ENCODE measurements at regions not wholly inside any gene's neighbourhood (a gene's known extent, or its start where the extent isn't known, plus 50 kb on each side); places are given as distances from the start of the nearest gene placed in this dataset.

- DNase-seq = no peak
Measured at GRCh38 chrX:46447384-46447783, 97.8 kb downstream of the ZNF674 start.

DNA sequence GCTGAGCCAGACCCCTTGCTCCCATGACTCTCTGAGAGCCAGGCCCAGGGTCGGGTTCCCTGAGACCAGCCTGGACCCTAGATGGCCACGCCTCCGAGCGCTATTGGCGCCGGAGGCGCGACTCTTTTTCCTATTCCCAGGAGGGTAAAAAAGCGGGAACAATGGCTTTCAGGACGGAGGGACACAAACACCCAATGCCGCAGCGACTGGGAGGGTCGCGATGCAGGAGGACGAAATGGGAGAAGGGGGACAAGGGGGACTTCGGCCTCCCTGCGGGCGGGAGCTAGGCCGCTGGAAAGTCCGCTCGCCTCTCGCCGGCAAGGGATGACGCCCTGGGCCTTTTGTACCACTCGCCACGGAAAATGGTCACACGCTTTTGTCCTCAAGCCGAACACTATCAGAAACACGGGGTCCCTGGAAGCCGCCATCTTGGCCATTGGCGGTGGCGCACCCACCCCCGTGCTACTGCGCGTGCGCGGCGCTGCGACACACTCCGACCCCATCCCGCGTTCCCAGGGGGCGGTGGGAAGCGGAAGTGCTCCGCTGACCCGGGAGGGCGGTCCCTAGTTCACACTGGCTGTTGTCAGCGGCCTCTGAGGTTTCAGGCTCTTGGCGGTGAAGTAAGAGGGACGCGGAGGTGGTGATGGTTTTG is 98.4 kb downstream of the ZNF674 start:
- DNase-seq = peak; percentile 13

DNA sequence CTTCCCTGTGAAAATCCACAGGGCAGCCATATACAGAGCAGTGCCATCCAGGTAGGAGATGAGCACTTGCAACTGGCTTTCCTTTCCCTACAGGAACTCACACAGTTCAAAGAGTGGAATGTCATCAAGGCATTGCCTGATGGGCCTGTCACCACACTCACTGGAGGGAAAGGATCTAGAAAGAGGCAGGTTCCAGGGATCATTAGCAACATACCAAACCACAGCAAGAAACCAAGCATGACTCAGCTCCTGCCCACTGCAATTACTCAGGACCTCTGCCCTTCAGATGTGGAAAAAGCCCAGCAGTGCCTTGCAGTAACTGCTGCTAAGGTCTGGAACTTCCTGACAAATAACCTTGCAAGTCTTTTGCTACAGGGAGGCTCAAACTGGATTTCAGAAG is 101.2 kb downstream of the ZNF674 start:
- DNase-seq = no peak

GRCh38 chrX:46436744-46437143 is 108.5 kb downstream of the ZNF674 start:
- no peak for DNase-seq

- DNase-seq = no peak
Measured at GRCh38 chrX:46433892-46434291, 111.3 kb downstream of the ZNF674 start.

DNA sequence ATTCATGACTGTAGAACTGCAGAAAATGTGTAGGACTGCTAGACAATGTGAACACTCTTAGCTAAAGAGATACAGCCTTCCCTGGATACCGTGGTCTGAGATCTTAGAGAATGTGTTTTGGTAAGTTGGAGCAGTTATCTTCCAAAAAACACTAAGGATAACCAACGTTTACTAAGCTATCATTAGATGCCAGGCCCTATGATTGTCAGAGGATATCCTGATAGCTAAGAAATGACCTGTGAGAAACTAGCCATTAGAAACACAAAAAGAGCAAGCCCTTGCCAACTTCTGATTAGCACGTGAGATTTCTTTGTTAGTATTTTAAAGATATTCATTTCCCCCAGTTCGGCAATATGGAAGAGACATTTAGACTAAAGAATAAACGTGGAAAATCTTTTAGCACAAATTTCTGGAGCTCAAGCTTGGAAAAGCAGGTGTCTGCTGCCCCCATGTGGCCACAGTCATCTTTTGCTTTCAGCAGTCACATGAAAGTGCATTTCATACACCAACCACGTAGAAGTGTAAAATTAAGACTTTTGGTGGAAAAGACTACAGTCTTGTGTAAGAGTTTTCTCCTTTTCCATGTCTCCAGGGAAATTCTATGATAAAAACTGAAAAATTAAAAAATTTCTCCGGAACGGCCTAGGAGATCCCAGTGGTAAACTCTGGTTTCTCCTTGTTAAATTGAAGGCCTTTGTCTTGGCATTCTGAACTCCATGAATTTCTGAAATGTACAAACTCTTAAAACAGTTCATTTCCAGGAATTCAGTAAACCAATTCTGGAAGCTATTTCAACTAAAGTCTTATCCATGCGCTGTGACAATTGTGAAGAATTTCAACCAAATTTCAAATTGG is 136.4 kb downstream of the ZNF674 start:
- DNase-seq = no peak

GRCh38 chrX:46407753-46408130 is 137.5 kb downstream of the ZNF674 start:
- no peak for DNase-seq

DNA sequence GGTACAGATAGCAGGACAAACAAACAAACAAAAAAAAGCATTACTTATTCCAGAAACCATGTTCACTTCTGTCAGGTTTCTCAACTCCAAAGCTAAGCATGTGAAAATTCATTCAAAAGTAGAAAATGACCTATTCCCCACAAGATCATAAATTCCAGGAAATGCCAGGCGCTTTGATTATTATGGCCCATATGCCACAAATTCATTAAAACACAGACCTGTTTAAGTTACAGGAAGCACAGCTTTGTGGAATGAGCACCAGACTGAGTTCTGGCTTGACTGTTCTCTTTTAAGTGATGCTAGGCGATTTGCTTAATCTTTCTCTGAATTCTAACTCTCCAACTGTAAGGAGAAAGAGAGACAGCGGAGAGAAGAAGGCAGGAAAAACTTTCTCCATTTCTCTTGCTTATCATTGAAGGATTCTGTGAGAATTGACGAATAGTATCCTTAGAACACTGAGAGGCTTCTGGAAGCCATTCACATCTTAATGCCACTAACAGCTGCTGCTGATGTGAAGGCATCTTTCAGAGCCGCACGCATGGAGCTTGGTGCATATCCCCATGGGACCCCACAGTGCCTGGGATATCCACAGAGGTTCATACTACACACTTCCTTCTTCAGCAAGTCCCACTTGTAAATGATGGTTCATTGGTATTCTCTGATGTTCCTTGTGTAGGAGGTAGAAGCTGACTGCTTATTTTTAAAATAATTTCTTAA is 138.0 kb downstream of the ZNF674 start:
- DNase-seq = no peak

DNA sequence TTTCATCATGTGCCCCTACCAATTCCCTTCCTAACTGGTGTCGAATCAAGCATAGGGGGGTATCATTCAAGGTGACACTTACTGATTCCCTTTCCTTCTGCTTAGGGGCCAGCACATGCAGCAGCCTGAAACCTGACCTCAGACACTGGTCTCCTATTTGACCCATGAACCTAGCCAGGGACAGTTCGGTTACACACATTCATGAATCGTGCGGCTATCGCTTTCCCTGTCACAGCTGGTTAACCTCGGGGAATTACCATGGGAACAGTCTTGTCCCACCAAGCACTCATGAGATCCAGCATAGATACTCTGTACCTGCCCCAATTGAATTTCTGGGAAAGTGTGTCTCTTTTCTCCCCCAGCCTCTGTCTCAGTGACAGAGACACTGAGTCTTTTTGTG is 140.4 kb downstream of the ZNF674 start:
- DNase-seq = no peak

DNA sequence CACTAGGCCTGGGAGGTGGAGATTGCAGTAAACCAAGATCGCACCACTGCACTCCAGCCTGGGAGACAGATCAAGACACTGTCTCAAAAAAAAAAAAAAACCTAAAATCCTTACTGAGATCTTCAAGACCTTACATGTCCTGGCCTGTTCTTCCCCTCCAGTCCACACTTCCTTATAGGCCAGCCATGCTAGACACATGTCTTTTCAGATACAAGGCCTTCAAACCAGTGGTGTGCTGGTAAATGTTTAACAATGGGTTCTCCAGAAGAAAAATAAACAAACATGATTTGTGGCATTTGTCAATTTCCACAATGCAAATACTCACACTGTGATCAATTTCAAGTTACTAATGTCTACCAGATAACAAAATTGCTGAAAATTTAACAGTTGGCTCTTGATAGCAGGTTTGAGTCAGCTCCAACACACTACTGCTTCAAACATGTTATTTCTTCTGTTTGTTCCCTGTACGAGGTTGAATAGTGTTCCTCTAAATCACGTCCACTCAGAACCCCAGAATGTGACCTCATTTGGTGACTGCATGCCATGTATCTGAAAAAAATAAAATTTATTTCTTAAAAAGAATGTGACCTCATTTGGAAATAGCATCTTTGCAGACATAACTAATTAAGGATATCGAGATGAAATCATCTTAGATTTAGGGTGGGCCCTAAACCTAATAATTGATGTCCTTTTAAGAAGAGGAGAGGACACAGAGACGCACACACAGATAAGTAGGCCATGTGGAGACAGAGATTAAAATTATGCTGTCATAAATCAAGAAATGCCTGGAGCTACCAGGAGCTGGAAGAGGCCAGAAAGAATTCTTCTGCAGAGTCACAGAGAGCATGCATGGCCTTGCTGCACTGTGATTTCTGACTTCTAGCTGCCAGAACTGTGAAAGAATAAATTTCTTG is 144.4 kb downstream of the ZNF674 start:
- no peak for DNase-seq

- no peak for DNase-seq
Measured at GRCh38 chrX:46398874-46399273, 146.3 kb downstream of the ZNF674 start.

- DNase-seq = no peak
Measured at GRCh38 chrX:46398126-46398525, 147.1 kb downstream of the ZNF674 start.

DNA sequence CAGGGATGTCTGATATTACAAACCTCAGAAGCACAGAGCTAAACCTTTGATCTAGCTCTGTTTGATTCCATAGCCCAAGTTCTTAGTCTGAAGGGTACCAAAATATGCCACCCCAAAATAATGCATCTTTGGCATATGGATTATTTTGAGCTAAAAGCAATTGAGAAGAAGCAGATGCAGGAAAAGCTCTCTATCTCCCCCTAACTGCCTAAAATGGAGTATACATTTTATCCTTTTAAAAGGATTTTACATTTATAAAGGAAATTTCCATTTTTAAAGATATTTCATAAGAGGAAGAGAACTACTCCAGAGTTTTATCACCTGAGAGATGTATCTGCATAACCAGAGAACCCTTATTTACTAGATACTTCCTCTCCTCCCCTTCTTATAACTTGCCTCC is 158.7 kb downstream of the ZNF674 start:
- DNase-seq = no peak

DNA sequence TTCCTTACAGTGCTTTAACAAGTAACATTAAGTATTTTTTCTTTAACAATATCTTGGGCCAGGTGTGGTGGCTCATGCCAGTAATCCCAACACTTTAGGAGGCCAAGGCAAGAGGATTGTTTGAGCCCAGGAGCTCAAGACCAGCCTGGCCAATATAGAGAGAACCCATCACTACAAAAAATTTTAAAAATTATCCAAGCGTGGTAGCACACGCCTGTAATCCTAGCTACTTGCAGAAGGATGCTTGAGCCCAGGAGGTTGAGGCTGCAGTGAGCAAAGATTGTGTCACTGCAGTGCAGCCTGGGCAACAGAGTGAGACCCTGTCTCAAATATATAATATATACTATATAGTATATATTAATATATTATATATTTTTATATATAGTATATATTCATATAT is 162.2 kb downstream of the ZNF674 start:
- no peak for DNase-seq

DNA sequence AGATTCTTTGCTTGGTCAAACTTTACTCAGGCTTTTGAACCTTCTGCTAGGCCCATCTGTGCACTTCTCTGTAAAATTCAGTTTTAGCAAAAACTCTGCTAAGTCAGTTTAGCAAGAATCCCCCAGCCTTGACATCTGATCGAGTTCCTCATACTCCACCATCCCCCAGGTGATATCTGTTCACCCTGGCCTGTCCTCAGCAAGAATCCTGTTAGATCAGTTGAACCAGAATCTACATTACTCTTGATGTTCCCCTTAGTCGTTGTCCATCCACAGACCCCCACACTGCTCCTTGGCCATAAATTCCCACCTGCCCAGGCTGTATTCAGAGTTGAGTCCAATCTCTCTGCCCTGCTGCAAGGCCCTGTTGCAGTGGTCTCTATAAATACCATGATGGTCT is 162.6 kb downstream of the ZNF674 start:
- no peak for DNase-seq

DNA sequence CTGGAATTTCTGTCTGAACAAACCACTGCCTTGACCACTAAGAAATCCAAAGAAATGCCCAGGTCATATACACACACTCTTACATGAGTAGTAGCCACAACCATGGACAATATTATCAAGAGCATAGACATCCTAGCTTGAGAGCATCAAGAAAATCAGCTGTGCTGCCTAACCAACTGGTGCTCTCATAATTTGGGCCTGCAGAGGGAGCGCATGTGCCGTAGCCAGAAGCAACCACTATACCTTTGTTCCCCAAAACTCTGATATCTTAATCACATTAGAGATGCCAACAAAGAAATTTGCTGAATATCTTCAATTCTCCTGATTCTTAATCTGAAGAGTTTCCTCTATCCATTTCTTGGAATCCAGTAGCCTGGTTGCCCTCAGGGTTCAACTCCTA is 163.6 kb downstream of the ZNF674 start:
- no peak for DNase-seq

DNA sequence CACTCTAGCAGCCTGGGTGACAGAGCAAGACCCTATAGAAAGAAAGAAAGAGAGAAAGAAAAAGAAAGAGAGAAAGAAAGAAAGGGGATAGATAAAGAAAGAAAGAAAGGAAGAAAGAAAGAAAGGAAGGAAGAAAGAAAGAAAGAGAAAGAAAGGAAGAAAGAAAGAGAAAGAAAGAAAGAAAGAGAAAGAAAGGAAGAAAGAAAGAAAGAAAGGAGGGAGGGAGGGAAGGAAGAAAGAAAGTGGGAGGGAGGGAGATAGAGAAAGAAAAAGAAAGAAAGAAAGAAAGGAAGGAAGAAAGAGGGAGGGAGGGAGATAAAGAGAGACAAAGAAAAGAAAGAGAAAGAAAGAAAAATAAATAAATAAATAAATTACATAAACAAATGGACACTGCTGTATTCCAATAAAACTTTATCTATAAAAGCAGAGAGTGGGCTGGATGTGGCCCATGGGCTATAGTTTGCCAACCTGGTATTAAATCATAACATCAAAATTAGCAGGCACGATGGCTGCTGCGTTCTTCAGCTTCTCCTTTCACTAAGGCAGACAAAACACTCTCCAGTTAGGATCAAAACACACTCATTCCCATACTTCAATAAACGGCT is 165.0 kb downstream of the ZNF674 start:
- no peak for DNase-seq

DNA sequence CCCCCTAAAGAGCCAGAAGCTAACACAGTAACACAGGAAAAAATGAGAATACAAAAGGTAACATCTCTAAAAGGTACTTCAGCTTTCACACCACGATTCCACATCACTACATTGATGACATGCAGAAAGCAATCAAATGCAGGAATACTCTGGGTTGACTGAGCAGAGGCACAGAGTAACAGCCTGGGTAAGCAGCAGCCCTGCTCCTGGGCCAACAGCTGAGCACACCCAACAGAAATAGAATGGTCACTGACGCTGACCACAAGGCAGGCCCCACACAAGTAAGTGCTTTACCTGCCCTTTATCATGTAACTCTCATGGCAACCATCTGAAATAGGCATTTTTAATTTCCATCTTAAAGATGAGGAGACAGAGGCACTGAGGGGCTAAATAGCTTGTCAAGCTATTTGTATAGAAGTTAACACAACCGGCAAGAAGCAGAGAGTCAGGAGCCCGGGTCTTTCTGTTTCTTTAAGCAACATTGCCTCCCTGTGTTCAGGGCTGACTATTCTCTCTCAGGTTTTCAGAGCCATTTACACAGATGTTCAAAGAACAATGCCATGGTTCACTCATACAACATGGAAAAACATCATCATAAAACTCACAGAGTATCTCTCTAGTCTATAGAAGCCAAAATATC is 168.9 kb downstream of the ZNF674 start:
- DNase-seq = no peak

DNA sequence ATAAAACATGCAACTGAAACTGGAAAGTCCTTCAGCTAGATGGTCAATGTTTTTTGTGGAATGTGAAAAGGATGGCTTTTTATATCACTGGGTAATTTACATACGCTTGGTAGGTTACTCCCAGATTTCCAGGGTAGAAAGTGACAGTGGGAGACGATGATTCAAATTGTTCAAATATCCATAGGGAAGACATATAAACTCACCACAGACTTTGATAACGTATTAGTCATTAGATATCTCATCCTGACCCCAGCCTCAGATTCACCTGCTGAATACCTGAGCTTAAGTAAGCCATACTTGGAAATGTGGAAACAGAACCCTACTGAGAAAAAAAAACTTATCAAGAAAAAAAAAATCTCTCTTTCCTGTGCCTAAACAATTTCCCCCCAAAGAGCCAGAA is 169.4 kb downstream of the ZNF674 start:
- no peak for DNase-seq

DNA sequence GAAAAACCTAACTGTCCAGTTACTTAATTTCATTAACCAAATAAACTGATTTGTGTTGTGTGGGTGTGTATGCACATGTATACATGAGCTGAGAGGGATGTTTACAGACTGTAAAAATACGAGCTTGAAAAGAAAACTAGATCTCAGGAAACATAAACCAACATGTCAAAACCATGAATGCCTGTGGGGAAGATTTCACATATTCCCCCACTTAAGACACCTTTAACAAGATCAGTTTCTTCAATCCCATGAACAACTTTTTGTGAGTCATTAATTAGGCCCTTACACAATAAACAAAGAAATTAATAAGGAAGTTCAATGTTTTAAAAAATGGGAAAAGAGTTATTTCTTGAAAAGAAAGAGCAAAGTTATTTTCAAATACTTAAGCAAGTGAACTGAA is 170.8 kb downstream of the ZNF674 start:
- no peak for DNase-seq

DNA sequence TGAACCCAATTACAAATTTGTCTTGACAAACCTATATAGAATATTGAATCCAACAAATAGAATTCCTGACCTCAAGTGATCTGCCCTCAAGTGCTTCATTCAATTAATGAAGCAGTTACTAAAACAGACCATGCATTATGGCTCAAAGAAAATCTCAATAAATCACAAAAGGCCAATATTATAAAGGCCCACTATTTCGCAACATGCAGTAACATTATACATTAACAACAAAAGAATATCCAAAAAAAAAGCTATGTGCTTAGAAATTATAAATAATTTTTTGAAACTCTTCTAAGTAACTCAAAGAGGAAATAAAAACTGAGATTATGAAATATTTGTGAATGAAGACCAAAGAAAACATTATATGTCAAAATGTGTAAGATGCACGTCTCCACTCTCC is 177.7 kb downstream of the ZNF674 start:
- no peak for DNase-seq

All from DMS79 (cell line).